ENCODE measurements at regions not wholly inside any gene's neighbourhood (a gene's known extent, or its start where the extent isn't known, plus 50 kb on each side); places are given as distances from the start of the nearest gene placed in this dataset.
"Not testable (repeated sequence)": the region's sequence is repeated elsewhere in the genome, so short reads cannot be mapped to it uniquely, and the experiment has no call there.

GRCh38 chr12:60185060-60185459 lies 589.2 kb downstream of the SLC16A7 start:
- no peak for FAIRE-seq

DNA sequence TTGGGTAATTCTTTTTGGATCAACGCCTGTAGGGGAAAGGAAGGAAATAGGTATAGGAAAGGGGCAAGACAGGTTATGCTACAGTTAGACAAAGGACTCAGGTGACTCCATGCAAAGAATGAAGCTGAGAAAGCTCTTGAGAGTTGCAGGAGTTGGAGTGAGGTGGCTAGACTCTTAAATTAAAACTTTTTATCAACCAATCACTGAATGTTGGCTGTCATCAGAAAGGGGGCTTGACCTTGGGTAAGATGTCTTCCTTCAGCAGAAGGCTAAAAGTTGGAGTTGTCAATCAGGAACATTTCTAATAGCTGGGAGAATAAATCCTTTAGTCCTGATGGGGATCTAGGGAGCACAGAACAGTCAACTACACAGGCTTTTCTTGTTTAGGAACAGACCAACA lies 595.4 kb downstream of the SLC16A7 start:
- FAIRE-seq (no peak), DNase-seq (ENCODE audit: insufficient read length, low spot score) (no peak)

More at GRCh38 chr12:60185060-60185459, 589.2 kb downstream of the SLC16A7 start:
- DNase-seq (ENCODE audit: insufficient read length, low spot score): no peak

- DNase-seq (ENCODE audit: insufficient read length, low spot score): no peak
- no peak for FAIRE-seq
Measured at GRCh38 chr12:60191676-60192359, 596.0 kb downstream of the SLC16A7 start.

DNA sequence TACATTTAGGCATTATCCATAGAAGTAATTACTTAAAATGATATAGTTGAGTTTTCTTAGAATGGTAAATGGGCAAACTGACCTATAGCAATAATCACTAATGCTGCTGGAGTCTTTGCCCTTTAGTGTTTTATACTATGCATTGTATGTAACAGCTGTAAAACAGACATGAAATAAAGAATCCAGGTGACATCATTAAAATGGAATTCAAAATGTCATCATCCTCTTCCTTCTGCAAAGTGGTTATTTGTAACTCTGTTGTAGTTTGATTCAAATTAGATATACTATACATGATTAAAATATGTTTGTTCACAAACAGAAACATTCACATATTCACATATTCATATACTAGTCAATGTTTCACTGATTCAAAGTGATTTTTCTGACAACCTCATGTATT lies 598.8 kb downstream of the SLC16A7 start:
- DNase-seq (ENCODE audit: insufficient read length, low spot score) (no peak), FAIRE-seq (no peak)

DNA sequence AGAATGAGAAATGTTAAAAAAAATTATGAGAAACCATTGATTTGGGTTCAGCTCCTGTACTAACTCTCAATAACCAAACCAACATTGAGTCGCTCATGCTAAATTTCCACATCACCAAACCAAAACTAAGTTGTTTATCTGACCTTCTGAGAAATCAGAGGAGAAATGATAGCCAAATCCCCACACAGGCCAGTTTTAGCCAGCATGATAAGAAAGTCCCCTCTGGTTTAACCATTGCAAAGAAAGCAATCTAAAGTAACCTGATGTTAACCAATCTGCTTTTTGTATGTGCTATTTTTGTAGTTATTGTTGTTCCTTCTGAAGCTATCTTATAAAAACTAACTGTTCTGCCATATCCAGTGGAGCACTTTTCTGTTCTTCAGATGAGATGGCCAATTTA lies 599.7 kb downstream of the SLC16A7 start:
- DNase-seq (ENCODE audit: insufficient read length, low spot score): no peak
- FAIRE-seq: no peak

DNA sequence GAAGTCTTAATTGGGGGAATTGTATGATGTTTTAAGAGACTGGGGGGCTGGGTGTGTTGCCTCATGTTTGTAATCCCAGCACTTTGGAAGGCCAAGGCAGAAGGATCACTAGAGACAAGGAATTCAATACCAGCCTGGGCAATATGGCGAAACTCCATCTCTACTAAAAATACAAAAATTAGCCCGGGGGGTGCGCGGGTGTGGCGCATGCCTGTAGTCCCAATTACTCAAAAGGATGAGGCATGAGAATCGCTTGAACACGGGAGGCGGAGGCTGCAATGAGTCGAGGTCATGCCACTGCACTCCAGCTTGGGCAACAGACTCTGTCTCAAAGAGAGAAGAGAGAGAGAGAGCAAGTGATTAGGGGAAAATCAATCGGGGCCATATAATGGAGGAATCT lies 600.5 kb downstream of the SLC16A7 start:
- FAIRE-seq (no peak), DNase-seq (ENCODE audit: insufficient read length, low spot score) (no peak)

GRCh38 chr12:60197589-60197988 lies 601.8 kb downstream of the SLC16A7 start:
- no peak for DNase-seq (ENCODE audit: insufficient read length, low spot score)
- no peak for FAIRE-seq

DNA sequence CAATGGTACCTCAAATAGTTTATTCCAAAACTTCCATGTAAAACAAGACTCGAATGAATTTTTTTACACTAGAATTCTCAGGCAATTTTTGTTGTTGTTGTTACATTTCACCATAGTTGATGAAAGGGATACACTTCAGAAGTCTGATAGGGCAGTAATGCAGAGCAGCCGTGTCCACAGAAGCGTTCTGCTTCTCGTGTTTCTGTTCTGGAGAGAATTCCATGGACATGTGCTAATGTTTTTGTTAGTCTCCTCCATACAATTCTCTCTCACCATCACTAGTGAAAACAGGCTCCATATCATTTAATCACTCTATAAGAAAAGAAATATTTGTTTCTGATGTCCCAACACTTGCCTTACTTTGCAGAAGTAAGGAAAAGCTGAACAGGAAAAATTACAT lies 606.1 kb downstream of the SLC16A7 start:
- no peak for DNase-seq (ENCODE audit: insufficient read length, low spot score)
- no peak for FAIRE-seq

DNA sequence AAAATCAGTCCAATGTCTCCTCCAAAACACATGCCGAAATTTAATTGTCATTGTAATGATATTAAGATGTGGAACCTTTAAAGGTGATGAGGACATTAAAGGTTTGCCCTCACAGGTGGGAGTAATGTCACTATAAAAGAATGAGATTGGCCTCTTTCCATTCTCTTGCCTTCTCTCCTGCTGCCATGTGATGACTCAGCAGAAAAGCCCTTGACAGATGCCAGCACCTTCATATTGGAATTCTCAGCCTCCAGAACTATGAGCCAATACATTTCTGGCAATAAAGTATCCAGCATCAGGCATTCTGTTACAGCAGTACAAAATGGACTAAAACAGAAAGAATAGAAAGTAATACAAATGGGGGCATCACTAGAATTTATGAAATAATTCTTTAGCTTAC lies 609.7 kb downstream of the SLC16A7 start:
- DNase-seq (ENCODE audit: insufficient read length, low spot score) (no peak), FAIRE-seq (no peak)

GRCh38 chr12:60209521-60209920 lies 613.7 kb downstream of the SLC16A7 start:
- DNase-seq (ENCODE audit: insufficient read length, low spot score) (no peak), FAIRE-seq (no peak)

GRCh38 chr12:60209933-60210332 lies 614.1 kb downstream of the SLC16A7 start:
- DNase-seq (ENCODE audit: insufficient read length, low spot score): no peak
- FAIRE-seq: no peak

GRCh38 chr12:60210756-60211155 lies 614.9 kb downstream of the SLC16A7 start:
- FAIRE-seq: no peak
- no peak for DNase-seq (ENCODE audit: insufficient read length, low spot score)

- no peak for DNase-seq (ENCODE audit: insufficient read length, low spot score)
- FAIRE-seq: no peak
Measured at GRCh38 chr12:60211244-60211643, 615.4 kb downstream of the SLC16A7 start.

DNA sequence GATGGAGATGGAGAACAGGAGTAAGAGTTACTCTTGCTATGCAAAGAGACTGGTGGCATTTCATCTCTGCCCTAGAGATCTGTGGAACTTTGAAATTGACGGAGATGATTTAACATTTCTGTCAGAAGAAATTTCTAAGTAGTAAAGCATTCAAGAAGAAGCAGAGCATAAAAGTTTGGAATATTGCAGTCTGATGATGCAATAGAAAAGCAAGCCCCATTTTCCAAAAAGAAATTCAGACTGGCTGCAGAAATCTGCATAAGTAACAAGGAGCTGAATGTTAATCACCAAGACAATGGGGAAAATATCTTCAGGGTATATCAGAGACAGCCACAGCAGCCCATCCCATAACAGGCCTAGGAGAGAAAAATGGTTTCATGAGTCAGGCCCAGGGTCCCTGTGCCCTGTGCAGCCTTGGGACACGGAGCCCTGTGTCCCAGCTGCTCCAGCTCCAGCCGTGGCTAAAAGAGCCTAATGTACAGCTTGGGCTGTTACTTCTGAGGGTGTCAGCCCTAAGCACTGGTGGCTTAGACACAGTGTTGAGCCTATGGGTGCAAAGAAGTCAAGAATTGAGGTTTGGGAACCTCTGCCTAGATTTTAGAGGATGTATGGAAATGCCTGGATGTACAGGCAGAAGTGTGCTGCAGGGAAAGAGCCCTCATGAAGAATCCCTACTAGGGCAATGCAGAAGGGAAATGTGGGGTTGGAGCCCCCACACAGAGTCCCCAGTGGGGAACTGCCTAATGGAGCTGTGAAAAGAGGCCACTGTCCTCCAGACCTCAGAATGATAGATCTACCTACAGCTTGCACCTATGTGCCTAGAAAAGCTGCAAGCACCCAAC lies 616.6 kb downstream of the SLC16A7 start:
- DNase-seq (ENCODE audit: insufficient read length, low spot score): no peak
- FAIRE-seq: no peak

GRCh38 chr12:60213272-60213671 lies 617.4 kb downstream of the SLC16A7 start:
- DNase-seq (ENCODE audit: insufficient read length, low spot score); FAIRE-seq: not testable (repeated sequence)

DNA sequence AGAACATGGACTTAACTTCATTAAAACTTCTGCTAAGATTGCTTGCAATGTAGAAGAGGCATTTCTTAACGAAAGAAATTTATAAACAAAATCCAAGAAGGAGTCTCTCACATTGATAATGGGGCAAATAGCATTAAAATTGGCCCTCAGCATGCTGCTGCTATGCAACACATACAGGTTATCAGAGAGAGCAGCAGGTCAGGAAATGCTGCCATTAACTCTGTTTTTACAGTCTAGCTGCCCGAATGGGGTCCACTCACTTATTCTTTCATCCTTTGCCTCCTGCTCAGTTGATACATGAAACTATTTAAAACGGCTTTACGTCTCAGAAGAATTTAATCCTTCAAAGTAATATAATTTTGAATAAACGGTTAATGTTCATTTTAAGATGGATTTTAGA lies 620.4 kb downstream of the SLC16A7 start:
- DNase-seq (ENCODE audit: insufficient read length, low spot score) (no peak), FAIRE-seq (no peak)

DNA sequence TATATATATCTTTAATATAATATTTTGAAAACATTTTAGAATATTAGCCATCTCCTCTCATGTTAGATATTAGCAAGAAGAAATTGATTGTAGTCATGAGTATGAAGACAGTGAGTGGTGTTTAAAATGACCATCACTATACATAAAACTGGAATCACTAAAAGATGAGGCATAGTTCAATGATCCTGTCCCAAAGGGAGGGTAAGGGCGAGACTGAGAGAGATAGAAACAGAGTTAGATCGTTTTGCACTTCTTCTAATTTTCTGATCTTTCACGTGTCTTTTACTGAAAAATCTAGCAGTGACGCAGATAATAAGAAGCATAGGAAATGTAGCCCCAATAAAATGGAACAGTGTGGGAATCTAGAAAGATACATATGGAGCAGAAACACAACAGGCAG lies 627.4 kb downstream of the SLC16A7 start:
- DNase-seq (ENCODE audit: insufficient read length, low spot score): no peak

DNA sequence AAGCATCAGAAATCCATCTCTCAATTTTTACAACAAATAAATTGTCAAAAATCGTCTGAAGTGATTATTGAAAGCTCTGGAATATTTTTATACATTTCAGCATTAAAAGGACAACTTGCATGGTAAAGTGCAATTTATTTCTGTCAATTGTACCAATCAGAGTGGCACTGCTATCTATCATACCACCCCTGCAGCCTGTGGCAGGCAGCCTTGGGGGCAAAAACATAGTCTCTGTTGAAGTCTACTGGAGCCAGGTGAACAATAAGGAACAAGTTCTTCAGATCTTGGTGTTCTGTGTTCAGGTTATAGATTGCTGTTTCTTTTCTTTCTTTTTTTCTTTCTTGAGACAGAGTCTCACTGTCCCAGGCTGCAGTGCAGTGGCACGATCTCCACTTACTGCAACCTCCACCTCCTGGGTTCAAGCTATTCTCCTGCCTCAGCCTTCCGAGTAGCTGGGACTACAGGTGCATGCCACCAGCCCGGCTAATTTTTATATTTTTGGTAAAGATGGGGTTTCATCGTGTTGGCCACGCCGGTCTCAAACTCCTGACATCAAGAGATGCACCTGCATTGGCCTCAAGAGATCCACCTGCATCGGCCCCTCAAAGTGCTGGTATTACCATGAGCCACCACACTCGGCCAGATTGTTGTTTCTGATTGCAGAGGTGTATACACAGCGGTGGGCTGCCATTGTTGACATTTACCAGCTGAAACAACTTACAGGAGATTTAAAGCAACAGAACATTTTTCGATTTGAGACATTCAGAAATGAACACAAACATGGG lies 629.6 kb downstream of the SLC16A7 start:
- no peak for DNase-seq (ENCODE audit: insufficient read length, low spot score)
- FAIRE-seq: no peak

More for the DNA sequence above, 627.4 kb downstream of the SLC16A7 start:
- no peak for FAIRE-seq

GRCh38 chr12:60227916-60228315 lies 632.1 kb downstream of the SLC16A7 start:
- FAIRE-seq: no peak
- no peak for DNase-seq (ENCODE audit: insufficient read length, low spot score)

- DNase-seq (ENCODE audit: insufficient read length, low spot score): no peak
- FAIRE-seq: no peak
Measured at GRCh38 chr12:60230056-60230455, 634.2 kb downstream of the SLC16A7 start.

DNA sequence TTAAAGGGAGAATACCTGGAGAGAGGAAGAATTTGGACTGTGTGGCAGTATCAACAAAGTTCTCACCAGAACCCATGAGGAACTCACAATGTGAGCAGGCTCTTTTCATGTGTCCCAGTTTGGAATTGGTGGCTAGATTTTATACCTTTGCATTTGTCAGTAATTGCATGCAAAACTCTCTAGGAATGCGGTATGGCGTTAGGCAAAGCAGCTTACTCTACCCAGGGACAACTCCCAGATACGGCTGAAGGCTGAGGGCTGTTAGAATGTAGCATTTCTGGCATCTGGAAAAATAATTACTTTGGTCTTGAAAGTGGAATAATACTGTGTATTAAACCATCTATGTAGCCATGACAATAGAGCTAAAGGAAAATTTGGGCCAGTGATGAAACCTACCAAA lies 635.5 kb downstream of the SLC16A7 start:
- DNase-seq (ENCODE audit: insufficient read length, low spot score) (no peak), FAIRE-seq (no peak)
